Thyroid gland (tissue), 4 donors: ENCODE measurements at regions not wholly inside any gene's neighbourhood (a gene's known extent, or its start where the extent isn't known, plus 50 kb on each side); places are given as distances from the start of the nearest gene placed in this dataset.

ENCODE experiments used
- DNase-seq, 2 donors: peaks; one replicate each; pipeline ENCODE4 v3.0.0-alpha.2; 2019
- H3K27ac ChIP-seq, 3 donors: fragments of 200-600 bp; sonication (generic); 1 replicate in 2 of 3; 2 replicates in 1 of 3; pipeline ENCODE4 v1.5.1; 2016 to 2019; ENCODE audit warnings: mild to moderate bottlenecking in 1 of 3, moderate library complexity in 1 of 3
- H3K27me3 ChIP-seq: fragments of 200-600 bp; sonication (generic); one replicate; pipeline ENCODE4 v1.5.1; 2019
- H3K36me3 ChIP-seq, 2 donors: fragments of 200-600 bp; sonication (generic); one replicate each; pipeline ENCODE4 v1.5.1; 2016 to 2019
- H3K4me1 ChIP-seq, 2 donors: fragments of 200-600 bp; sonication (generic); one replicate each; pipeline ENCODE4 v1.5.1; 2017 to 2019
- H3K4me3 ChIP-seq, 3 donors: fragments of 200-600 bp; sonication (generic); replicated peaks in 1 of 3; 1 replicate in 2 of 3; 2 replicates in 1 of 3; pipeline ENCODE4 v1.5.1; 2016; ENCODE audit warnings: mild to moderate bottlenecking in 1 of 3
- H3K9me3 ChIP-seq: fragments of 200-600 bp; sonication (generic); one replicate; pipeline ENCODE4 v1.5.1; 2017
- POLR2A ChIP-seq, 2 donors: fragments of 450-650 bp; IDR thresholded peaks; one replicate each; pipeline ENCODE4 v1.6.1; 2017; ENCODE audit warnings: antibody characterized with exemption in 2 of 2, mild to moderate bottlenecking in 2 of 2, moderate library complexity in 1 of 2
- WGBS, 2 donors: methylation state at CpG; one replicate each; pipeline ENCODE4 v1.1.5; 2017; 5-methylcytosine and 5-hydroxymethylcytosine counted together
- intact Hi-C: fragments of 100-400 bp; cut with DNase I; formaldehyde crosslinking; loops from one replicate; pipeline ENCODE4 v1.15.1; 2023
- TF ChIP-seq, protein P1 (sequence below), 6 experiments: fragments of 200-600 bp in 3 of 6; fragments of 450-650 bp in 3 of 6; sonication (generic) in 3 of 6; IDR thresholded peaks; one replicate each; pipeline ENCODE4 v1.5.1; 2016 to 2019; ENCODE audit warnings: antibody characterized with exemption in 6 of 6, mild to moderate bottlenecking in 2 of 6, inconsistent platforms in 1 of 6, moderate library complexity in 1 of 6

- H3K4me3 ChIP-seq = no peak overlapping the region
- no peaks in the 10 kb centered on the region for H3K36me3 ChIP-seq
- 44 to 46% methylated on average over 2 of the region's 2 CpGs for WGBS, 2 donors
- H3K4me1 ChIP-seq = no peaks in the 10 kb centered on the region
- no peak for DNase-seq
- intact Hi-C loops = no loop called here
- TF ChIP-seq, protein P1, sequence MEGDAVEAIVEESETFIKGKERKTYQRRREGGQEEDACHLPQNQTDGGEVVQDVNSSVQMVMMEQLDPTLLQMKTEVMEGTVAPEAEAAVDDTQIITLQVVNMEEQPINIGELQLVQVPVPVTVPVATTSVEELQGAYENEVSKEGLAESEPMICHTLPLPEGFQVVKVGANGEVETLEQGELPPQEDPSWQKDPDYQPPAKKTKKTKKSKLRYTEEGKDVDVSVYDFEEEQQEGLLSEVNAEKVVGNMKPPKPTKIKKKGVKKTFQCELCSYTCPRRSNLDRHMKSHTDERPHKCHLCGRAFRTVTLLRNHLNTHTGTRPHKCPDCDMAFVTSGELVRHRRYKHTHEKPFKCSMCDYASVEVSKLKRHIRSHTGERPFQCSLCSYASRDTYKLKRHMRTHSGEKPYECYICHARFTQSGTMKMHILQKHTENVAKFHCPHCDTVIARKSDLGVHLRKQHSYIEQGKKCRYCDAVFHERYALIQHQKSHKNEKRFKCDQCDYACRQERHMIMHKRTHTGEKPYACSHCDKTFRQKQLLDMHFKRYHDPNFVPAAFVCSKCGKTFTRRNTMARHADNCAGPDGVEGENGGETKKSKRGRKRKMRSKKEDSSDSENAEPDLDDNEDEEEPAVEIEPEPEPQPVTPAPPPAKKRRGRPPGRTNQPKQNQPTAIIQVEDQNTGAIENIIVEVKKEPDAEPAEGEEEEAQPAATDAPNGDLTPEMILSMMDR (IDR thresholded peaks at IDR 0.05) = no peak
- TF ChIP-seq POLR2A (IDR thresholded peaks at IDR 0.05) = no peak
- no peaks in the 10 kb centered on the region for H3K9me3 ChIP-seq
- H3K27ac ChIP-seq = no peak overlapping the region
- H3K27me3 ChIP-seq = no peaks in the 10 kb centered on the region
These were observed 490.8 kb upstream of the CDH7 start for GRCh38 chr18:65260030-65260429.

DNA sequence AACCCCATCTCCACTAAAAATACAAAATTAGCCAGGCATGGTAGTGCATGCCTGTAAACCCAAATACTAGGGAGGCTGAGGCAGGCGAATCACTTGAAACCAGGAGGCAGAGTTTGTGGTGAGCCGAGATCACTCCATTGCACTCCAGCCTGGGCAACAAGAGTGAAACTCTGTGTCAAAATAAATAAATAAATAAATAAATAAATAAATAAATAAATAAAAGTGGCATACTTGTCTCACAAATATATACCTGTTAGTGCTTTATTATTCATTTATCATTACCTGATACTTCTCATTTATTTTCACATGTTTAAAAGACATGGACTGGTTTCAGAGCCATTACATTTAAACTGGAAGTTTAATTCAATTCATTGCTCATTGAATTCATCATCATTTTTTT is 491.4 kb upstream of the CDH7 start:
- intact Hi-C loops = no loop called here
- Histone ChIP-seq H3K4me3 (no peak overlapping the region), H3K27me3 (no peaks in the 10 kb centered on the region), H3K9me3 (no peaks in the 10 kb centered on the region), H3K27ac (no peak overlapping the region), H3K4me1 (no peaks in the 10 kb centered on the region), H3K36me3 (no peaks in the 10 kb centered on the region)
- DNase-seq = no peak
- 94 to 96% methylated on average over 2 of the region's 2 CpGs for WGBS, 2 donors
- TF ChIP-seq POLR2A (IDR thresholded peaks at IDR 0.05) = no peak
- TF ChIP-seq, protein P1 (IDR thresholded peaks at IDR 0.05) = no peak

- Histone ChIP-seq H3K4me1 (no peaks in the 10 kb centered on the region), H3K27me3 (no peaks in the 10 kb centered on the region), H3K9me3 (no peaks in the 10 kb centered on the region), H3K27ac (no peak overlapping the region), H3K4me3 (no peak overlapping the region), H3K36me3 (no peaks in the 10 kb centered on the region)
- DNase-seq = no peak
- intact Hi-C loops = no loop called here
- WGBS, 2 donors = 44 to 64% methylated on average over 1 of the region's 1 CpG
- TF ChIP-seq POLR2A (IDR thresholded peaks at IDR 0.05) = no peak
- TF ChIP-seq, protein P1 (IDR thresholded peaks at IDR 0.05) = no peak
These were observed 493.7 kb upstream of the CDH7 start for GRCh38 chr18:65257149-65257548.

GRCh38 chr18:65255417-65255816 is 495.4 kb upstream of the CDH7 start:
- DNase-seq = no peak
- Histone ChIP-seq H3K27ac (no peak overlapping the region), H3K9me3 (no peaks in the 10 kb centered on the region), H3K27me3 (no peaks in the 10 kb centered on the region), H3K36me3 (no peaks in the 10 kb centered on the region), H3K4me3 (no peak overlapping the region), H3K4me1 (no peaks in the 10 kb centered on the region)
- TF ChIP-seq, protein P1 (IDR thresholded peaks at IDR 0.05) = no peak
- no peak for TF ChIP-seq POLR2A (IDR thresholded peaks at IDR 0.05)
- intact Hi-C loops = no loop called here
- WGBS, 2 donors = 88 to 91% methylated on average over 2 of the region's 2 CpGs

GRCh38 chr18:65239787-65240186 is 511.0 kb upstream of the CDH7 start:
- TF ChIP-seq POLR2A (IDR thresholded peaks at IDR 0.05) = no peak
- TF ChIP-seq, protein P1 (IDR thresholded peaks at IDR 0.05) = no peak
- Histone ChIP-seq H3K9me3 (no peaks in the 10 kb centered on the region), H3K27me3 (no peaks in the 10 kb centered on the region), H3K27ac (no peak overlapping the region), H3K36me3 (no peaks in the 10 kb centered on the region), H3K4me3 (no peak overlapping the region), H3K4me1 (peaks cover 0 to 11% of the 10 kb centered on the region in 2 donors)
- intact Hi-C loops = no loop called here
- DNase-seq = no peak
- WGBS, 2 donors = 90 to 94% methylated on average over 1 of the region's 1 CpG
